ENCODE measurements at regions not wholly inside any gene's neighbourhood (a gene's known extent, or its start where the extent isn't known, plus 50 kb on each side); places are given as distances from the start of the nearest gene placed in this dataset.
"Not testable (repeated sequence)": the region's sequence is repeated elsewhere in the genome, so short reads cannot be mapped to it uniquely, and the experiment has no call there.

DNA sequence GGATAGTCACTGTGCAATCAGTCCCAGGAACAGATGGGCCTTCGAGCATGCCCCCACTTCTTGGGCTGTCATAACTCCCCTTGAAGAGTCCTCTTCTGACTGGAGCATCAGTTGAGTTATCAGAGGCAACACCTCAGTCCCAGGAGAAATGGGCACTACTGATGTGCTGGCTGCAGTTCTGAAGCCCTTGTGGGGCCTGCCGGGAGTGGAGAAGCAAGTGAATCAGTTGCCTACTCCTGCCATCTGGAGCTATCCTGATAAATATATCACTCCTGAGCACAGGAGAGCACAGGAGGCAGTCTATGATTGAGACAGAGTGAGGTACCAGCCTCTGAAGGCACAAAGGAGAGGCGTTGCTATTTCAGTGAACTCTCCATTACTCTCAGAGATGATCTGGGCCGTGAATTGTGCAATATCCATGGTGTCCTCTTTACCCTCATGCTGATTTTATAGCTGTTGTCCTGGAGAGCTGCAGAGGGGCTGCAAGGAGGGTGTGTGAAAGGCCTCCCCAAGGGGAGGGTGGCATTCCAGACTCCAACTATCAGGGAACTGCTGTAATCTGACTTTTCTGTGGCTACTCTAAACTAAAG is 344.2 kb upstream of the ROPN1 start:
- WGBS, 2 donors: 65 to 79% methylated on average over 4 of the region's 4 CpGs
- no peak for DNase-seq

DNA sequence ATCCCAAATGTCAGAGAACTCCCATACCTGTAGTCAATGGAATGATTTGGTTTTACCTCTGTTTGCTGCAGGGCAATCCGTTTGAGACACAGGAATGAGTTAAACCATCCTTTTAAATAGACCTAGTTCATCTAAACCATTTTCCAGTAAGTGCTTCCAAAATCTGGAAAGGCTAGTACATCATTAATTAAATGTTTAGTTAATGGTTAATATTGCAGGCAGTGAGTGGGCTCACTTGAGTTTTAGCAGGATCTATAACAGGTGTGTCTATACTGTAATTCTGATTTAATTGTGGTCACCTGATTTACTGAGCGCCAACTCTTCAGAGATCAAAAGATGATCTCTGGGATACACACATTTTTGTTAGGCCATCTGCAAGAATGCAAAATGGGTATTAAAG is 353.9 kb upstream of the ROPN1 start:
- intact Hi-C loops (cut with DNase I): no loop called here
- no peak for TF ChIP-seq POLR2A (IDR thresholded peaks at IDR 0.05)
- TF ChIP-seq, protein P1, sequence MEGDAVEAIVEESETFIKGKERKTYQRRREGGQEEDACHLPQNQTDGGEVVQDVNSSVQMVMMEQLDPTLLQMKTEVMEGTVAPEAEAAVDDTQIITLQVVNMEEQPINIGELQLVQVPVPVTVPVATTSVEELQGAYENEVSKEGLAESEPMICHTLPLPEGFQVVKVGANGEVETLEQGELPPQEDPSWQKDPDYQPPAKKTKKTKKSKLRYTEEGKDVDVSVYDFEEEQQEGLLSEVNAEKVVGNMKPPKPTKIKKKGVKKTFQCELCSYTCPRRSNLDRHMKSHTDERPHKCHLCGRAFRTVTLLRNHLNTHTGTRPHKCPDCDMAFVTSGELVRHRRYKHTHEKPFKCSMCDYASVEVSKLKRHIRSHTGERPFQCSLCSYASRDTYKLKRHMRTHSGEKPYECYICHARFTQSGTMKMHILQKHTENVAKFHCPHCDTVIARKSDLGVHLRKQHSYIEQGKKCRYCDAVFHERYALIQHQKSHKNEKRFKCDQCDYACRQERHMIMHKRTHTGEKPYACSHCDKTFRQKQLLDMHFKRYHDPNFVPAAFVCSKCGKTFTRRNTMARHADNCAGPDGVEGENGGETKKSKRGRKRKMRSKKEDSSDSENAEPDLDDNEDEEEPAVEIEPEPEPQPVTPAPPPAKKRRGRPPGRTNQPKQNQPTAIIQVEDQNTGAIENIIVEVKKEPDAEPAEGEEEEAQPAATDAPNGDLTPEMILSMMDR (IDR thresholded peaks at IDR 0.05): no peak
- Histone ChIP-seq H3K4me3 (replicated peaks in 1 of 3) (no peak overlapping the region), H3K27me3 (no peaks in the 10 kb centered on the region), H3K9me3 (no peaks in the 10 kb centered on the region), H3K27ac (no peak overlapping the region), H3K36me3 (no peaks in the 10 kb centered on the region), H3K4me1 (no peaks in the 10 kb centered on the region)
- WGBS, 2 donors: 87 to 89% methylated on average over 2 of the region's 2 CpGs
- no peak for DNase-seq

More for the DNA sequence above, 344.2 kb upstream of the ROPN1 start:
- intact Hi-C loops (cut with DNase I): no loop called here
- Histone ChIP-seq H3K27ac (no peak overlapping the region), H3K9me3 (no peaks in the 10 kb centered on the region), H3K27me3 (no peaks in the 10 kb centered on the region), H3K36me3 (peaks cover 0 to 3% of the 10 kb centered on the region in 2 donors), H3K4me3 (replicated peaks in 1 of 3) (no peak overlapping the region), H3K4me1 (no peaks in the 10 kb centered on the region)
- TF ChIP-seq POLR2A (IDR thresholded peaks at IDR 0.05): no peak
- TF ChIP-seq, protein P1 (IDR thresholded peaks at IDR 0.05): no peak

DNA sequence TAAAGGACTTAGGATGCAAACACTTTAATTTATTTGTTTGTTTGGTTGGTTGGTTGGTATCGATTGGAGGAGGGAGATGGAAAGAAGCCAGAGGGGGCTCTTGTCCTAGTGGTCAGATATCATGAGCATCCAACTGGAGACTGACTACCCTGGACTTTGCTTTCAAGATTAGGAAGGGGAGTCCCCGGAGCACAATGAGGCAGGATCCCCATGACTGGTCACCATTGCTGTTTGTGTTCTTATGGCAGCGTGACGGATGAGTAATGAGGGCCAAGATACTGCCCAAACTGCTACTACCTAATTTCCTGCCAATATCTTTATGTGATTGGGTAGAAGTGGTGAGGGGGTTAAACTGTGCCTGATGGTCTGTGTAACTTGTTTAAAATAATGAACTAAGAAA is 354.6 kb upstream of the ROPN1 start:
- no peak overlapping the region for H3K27ac ChIP-seq
- intact Hi-C loops (cut with DNase I): no loop called here
- DNase-seq: no peak
- WGBS, 2 donors: 87 to 90% methylated on average over 4 of the region's 4 CpGs
- no peaks in the 10 kb centered on the region for H3K9me3 ChIP-seq
- no peaks in the 10 kb centered on the region for H3K36me3 ChIP-seq
- TF ChIP-seq, protein P1 (IDR thresholded peaks at IDR 0.05): no peak
- no peak for TF ChIP-seq POLR2A (IDR thresholded peaks at IDR 0.05)
- H3K4me3 ChIP-seq (replicated peaks in 1 of 3): no peak overlapping the region
- no peaks in the 10 kb centered on the region for H3K4me1 ChIP-seq
- H3K27me3 ChIP-seq: no peaks in the 10 kb centered on the region

DNA sequence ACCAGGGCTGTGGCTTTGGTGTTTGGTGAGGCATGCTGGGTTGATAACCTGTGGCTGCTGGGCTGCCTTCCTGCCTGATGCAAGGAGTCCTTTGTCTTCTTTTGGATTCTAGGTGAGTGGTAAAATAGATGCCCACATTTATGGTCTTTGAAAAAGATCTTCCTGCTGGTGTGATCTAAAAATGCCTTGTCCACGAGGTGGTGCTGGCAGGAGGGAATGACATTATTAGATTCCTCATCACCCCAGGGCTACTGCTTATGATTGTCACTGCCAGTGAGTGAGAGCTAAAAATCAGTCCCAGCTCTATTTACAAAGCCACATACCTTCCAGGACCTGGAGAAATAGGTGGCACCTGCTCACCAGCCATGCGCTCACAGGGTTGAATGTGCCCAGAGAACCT is 355.5 kb upstream of the ROPN1 start:
- 81 to 83% methylated on average over 2 of the region's 2 CpGs for WGBS, 2 donors

DNA sequence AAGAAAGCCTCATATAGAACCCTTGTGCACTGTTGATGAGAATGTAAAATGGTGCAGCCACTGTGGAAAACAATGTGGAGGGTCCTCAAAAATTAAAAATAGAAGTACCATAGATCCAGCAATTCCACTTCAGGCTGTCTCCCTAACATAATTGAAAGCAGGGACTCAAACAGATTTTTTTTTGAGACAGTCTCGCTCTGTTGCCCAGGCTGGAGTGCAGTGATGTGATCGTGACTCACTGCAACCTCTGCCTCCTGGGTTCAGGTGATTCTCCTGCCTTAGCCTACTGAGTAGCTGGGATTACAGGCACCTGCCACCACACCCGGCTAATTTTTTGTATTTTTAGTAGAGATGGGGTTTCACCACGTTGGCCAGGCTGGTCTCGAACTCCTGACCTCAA is 356.6 kb upstream of the ROPN1 start:
- H3K27ac ChIP-seq; DNase-seq; H3K4me1 ChIP-seq; H3K36me3 ChIP-seq; H3K27me3 ChIP-seq; H3K4me3 ChIP-seq (replicated peaks in 1 of 3); H3K9me3 ChIP-seq: not testable (repeated sequence)
- intact Hi-C loops (cut with DNase I): loop anchor here (2.0 kb wide), 1 partner anchor 118 kb away; no protein-coding TSS in a partner anchor
- 86 to 88% methylated on average over 5 of the region's 5 CpGs for WGBS, 2 donors

More for the DNA sequence above, 355.5 kb upstream of the ROPN1 start:
- Histone ChIP-seq H3K27ac (no peak overlapping the region), H3K4me1 (no peaks in the 10 kb centered on the region), H3K9me3 (no peaks in the 10 kb centered on the region), H3K36me3 (no peaks in the 10 kb centered on the region), H3K4me3 (replicated peaks in 1 of 3) (no peak overlapping the region), H3K27me3 (no peaks in the 10 kb centered on the region)
- no peak for DNase-seq
- intact Hi-C loops (cut with DNase I): no loop called here
- no peak for TF ChIP-seq POLR2A (IDR thresholded peaks at IDR 0.05)
- TF ChIP-seq, protein P1 (IDR thresholded peaks at IDR 0.05): no peak

Data from thyroid gland (tissue), 4 donors.